ENCODE measurements at regions not wholly inside any gene's neighbourhood (a gene's known extent, or its start where the extent isn't known, plus 50 kb on each side); places are given as distances from the start of the nearest gene placed in this dataset.

DNA sequence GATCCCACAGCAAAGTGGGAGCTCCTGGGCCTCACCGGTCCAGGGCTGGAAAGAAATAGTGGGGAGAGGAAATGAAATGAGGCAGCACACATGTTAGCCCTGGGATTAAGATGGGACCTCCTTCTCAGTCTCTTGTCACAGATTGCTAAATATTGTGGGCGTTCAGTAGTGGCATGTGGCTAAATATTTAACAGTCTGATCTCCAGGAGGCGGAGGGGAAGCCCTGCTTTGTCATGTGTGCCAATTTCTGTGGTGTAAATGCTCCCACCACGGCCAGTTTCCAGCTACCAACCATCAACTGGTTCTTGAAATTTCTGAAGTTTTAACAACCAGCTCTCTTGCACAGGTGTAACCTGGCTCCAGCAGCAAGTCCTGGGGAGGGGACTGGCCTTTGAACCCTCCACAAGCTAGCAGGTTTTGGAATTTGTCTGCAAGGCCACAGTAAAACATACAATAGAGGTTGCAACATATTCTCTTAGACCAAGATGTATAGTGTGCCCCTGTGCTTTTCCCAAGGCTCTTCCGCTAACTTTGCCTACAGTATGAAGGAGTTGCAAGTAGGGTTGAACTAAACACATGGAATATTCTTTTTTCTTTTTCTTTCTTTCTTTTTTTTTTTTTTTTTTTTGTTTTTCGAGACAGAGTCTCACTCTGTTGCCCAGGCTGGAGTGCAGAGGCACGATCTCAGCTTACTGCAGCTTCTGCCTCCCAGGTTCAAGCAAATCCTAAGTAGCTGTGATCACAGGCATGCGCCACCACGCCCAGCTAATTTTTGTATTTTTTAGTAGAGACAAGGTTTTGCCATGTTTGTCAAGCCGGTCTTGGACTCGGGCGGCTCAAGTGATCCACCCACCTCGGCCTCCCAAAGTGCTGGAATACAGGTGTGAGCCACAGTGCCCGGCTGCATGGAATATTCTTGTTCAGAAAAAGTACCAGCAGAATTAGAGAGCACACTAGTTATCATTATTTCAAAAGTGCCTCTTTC, 103.1 kb upstream of the PCBD1 start:
- no peak for TF ChIP-seq POLR2A (IDR thresholded peaks at IDR 0.05)
- TF ChIP-seq, protein P1, sequence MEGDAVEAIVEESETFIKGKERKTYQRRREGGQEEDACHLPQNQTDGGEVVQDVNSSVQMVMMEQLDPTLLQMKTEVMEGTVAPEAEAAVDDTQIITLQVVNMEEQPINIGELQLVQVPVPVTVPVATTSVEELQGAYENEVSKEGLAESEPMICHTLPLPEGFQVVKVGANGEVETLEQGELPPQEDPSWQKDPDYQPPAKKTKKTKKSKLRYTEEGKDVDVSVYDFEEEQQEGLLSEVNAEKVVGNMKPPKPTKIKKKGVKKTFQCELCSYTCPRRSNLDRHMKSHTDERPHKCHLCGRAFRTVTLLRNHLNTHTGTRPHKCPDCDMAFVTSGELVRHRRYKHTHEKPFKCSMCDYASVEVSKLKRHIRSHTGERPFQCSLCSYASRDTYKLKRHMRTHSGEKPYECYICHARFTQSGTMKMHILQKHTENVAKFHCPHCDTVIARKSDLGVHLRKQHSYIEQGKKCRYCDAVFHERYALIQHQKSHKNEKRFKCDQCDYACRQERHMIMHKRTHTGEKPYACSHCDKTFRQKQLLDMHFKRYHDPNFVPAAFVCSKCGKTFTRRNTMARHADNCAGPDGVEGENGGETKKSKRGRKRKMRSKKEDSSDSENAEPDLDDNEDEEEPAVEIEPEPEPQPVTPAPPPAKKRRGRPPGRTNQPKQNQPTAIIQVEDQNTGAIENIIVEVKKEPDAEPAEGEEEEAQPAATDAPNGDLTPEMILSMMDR (IDR thresholded peaks at IDR 0.05): no peak
